Hepatocyte (in vitro differentiated cells): ENCODE measurements at regions not wholly inside any gene's neighbourhood (a gene's known extent, or its start where the extent isn't known, plus 50 kb on each side); places are given as distances from the start of the nearest gene placed in this dataset.

Experiments
- EZH2 ChIP-seq: fragments of 200-600 bp; sonication (generic); IDR thresholded peaks from 2 replicates; pipeline ENCODE4 v1.6.1; 2016; ENCODE audit warnings: antibody characterized with exemption, mild to moderate bottlenecking, borderline replicate concordance
- EZH2phosphoT487 ChIP-seq: fragments of 200-600 bp; sonication (generic); IDR thresholded peaks from one replicate; pipeline ENCODE4 v1.6.1; 2018; ENCODE audit warnings: antibody characterized with exemption, mild to moderate bottlenecking, low read depth, moderate library complexity; ENCODE audit not compliant: unreplicated experiment, severe bottlenecking
- TF ChIP-seq, protein P1 (sequence below): fragments of 200-600 bp; sonication (generic); IDR thresholded peaks from 2 replicates; pipeline ENCODE4 v1.5.1; 2016; ENCODE audit warnings: antibody characterized with exemption, mild to moderate bottlenecking; ENCODE audit not compliant: poor library complexity

GRCh38 chr3:127377801-127378655 is 90.2 kb upstream of the PRR20G start:
- TF ChIP-seq, protein P1, sequence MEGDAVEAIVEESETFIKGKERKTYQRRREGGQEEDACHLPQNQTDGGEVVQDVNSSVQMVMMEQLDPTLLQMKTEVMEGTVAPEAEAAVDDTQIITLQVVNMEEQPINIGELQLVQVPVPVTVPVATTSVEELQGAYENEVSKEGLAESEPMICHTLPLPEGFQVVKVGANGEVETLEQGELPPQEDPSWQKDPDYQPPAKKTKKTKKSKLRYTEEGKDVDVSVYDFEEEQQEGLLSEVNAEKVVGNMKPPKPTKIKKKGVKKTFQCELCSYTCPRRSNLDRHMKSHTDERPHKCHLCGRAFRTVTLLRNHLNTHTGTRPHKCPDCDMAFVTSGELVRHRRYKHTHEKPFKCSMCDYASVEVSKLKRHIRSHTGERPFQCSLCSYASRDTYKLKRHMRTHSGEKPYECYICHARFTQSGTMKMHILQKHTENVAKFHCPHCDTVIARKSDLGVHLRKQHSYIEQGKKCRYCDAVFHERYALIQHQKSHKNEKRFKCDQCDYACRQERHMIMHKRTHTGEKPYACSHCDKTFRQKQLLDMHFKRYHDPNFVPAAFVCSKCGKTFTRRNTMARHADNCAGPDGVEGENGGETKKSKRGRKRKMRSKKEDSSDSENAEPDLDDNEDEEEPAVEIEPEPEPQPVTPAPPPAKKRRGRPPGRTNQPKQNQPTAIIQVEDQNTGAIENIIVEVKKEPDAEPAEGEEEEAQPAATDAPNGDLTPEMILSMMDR: no peak
- TF ChIP-seq EZH2 (no peak), EZH2phosphoT487 (no peak)
